ENCODE measurements at regions not wholly inside any gene's neighbourhood (a gene's known extent, or its start where the extent isn't known, plus 50 kb on each side); places are given as distances from the start of the nearest gene placed in this dataset.

- TF ChIP-seq CTCF (IDR thresholded peaks at IDR 0.05; ENCODE audit: low read depth, low read length) (no peak), EZH2phosphoT487 (IDR thresholded peaks at IDR 0.05; ENCODE audit: low read depth) (no peak)
Observed at GRCh38 chr1:63108206-63108605, 214.2 kb upstream of the FOXD3 start.
